ENCODE measurements at regions not wholly inside any gene's neighbourhood (a gene's known extent, or its start where the extent isn't known, plus 50 kb on each side); places are given as distances from the start of the nearest gene placed in this dataset.

GRCh38 chr10:133026726-133027395 is 60.9 kb upstream of the ADGRA1 start:
- H3K4me3 ChIP-seq (ENCODE audit: low read length), result no peak overlapping the region
- H3K27me3 ChIP-seq (replicated peaks; ENCODE audit: control insufficient read depth, insufficient read depth, low read length), result peaks cover 58% of the 10 kb centered on the region
- DNase-seq (ENCODE audit: low read depth), result no peak
- H3K9ac ChIP-seq (ENCODE audit: low read length), result no peak overlapping the region
- H3K36me3 ChIP-seq (ENCODE audit: control insufficient read depth, insufficient read depth, low read length, severe bottlenecking), result no peaks in the 10 kb centered on the region
- no peaks in the 10 kb centered on the region for H3K9me3 ChIP-seq (ENCODE audit: control insufficient read depth, low read length)
- no peaks in the 10 kb centered on the region for H3K4me1 ChIP-seq (ENCODE audit: control insufficient read depth, insufficient read depth, low read length)

GRCh38 chr10:133026171-133026570 is 61.6 kb upstream of the ADGRA1 start:
- Histone ChIP-seq H3K9me3 (ENCODE audit: control insufficient read depth, low read length) (no peaks in the 10 kb centered on the region), H3K36me3 (ENCODE audit: control insufficient read depth, insufficient read depth, low read length, severe bottlenecking) (no peaks in the 10 kb centered on the region), H3K9ac (ENCODE audit: low read length) (no peak overlapping the region), H3K27me3 (replicated peaks; ENCODE audit: control insufficient read depth, insufficient read depth, low read length) (peaks cover 53% of the 10 kb centered on the region), H3K4me3 (ENCODE audit: low read length) (no peak overlapping the region), H3K4me1 (ENCODE audit: control insufficient read depth, insufficient read depth, low read length) (no peaks in the 10 kb centered on the region)
- no peak for DNase-seq (ENCODE audit: low read depth)

GRCh38 chr10:133025558-133026090 is 62.1 kb upstream of the ADGRA1 start:
- Histone ChIP-seq H3K4me3 (ENCODE audit: low read length) (no peak overlapping the region), H3K9me3 (ENCODE audit: control insufficient read depth, low read length) (no peaks in the 10 kb centered on the region), H3K36me3 (ENCODE audit: control insufficient read depth, insufficient read depth, low read length, severe bottlenecking) (no peaks in the 10 kb centered on the region), H3K27me3 (replicated peaks; ENCODE audit: control insufficient read depth, insufficient read depth, low read length) (peaks cover 48% of the 10 kb centered on the region), H3K4me1 (ENCODE audit: control insufficient read depth, insufficient read depth, low read length) (no peaks in the 10 kb centered on the region), H3K9ac (ENCODE audit: low read length) (no peak overlapping the region)
- no peak for DNase-seq (ENCODE audit: low read depth)

- Histone ChIP-seq H3K36me3 (ENCODE audit: control insufficient read depth, insufficient read depth, low read length, severe bottlenecking) (no peaks in the 10 kb centered on the region), H3K9me3 (ENCODE audit: control insufficient read depth, low read length) (no peaks in the 10 kb centered on the region), H3K4me3 (ENCODE audit: low read length) (no peak overlapping the region), H3K27me3 (replicated peaks; ENCODE audit: control insufficient read depth, insufficient read depth, low read length) (peaks cover 48% of the 10 kb centered on the region), H3K9ac (ENCODE audit: low read length) (no peak overlapping the region), H3K4me1 (ENCODE audit: control insufficient read depth, insufficient read depth, low read length) (no peaks in the 10 kb centered on the region)
- no peak for DNase-seq (ENCODE audit: low read depth)
These were observed 62.8 kb upstream of the ADGRA1 start for GRCh38 chr10:133024704-133025557.

GRCh38 chr10:133023216-133023843 is 64.4 kb upstream of the ADGRA1 start:
- Histone ChIP-seq H3K36me3 (ENCODE audit: control insufficient read depth, insufficient read depth, low read length, severe bottlenecking) (no peaks in the 10 kb centered on the region), H3K4me1 (ENCODE audit: control insufficient read depth, insufficient read depth, low read length) (no peaks in the 10 kb centered on the region), H3K9ac (ENCODE audit: low read length) (no peak overlapping the region), H3K27me3 (replicated peaks; ENCODE audit: control insufficient read depth, insufficient read depth, low read length) (peaks cover 38% of the 10 kb centered on the region), H3K9me3 (ENCODE audit: control insufficient read depth, low read length) (no peaks in the 10 kb centered on the region), H3K4me3 (ENCODE audit: low read length) (no peak overlapping the region)
- no peak for DNase-seq (ENCODE audit: low read depth)

- H3K9ac ChIP-seq (ENCODE audit: low read length), result no peak overlapping the region
- peak overlapping the region; percentile 44 for H3K4me3 ChIP-seq (ENCODE audit: low read length)
- H3K9me3 ChIP-seq (ENCODE audit: control insufficient read depth, low read length), result no peaks in the 10 kb centered on the region
- no peaks in the 10 kb centered on the region for H3K4me1 ChIP-seq (ENCODE audit: control insufficient read depth, insufficient read depth, low read length)
- DNase-seq (ENCODE audit: low read depth), result peak; percentile 4
- H3K27me3 ChIP-seq (replicated peaks; ENCODE audit: control insufficient read depth, insufficient read depth, low read length), result peaks cover 36% of the 10 kb centered on the region
- H3K36me3 ChIP-seq (ENCODE audit: control insufficient read depth, insufficient read depth, low read length, severe bottlenecking), result no peaks in the 10 kb centered on the region
These were observed 65.0 kb upstream of the ADGRA1 start for GRCh38 chr10:133022776-133023100.

GRCh38 chr10:133021963-133022775 is 65.6 kb upstream of the ADGRA1 start:
- no peaks in the 10 kb centered on the region for H3K9me3 ChIP-seq (ENCODE audit: control insufficient read depth, low read length)
- no peaks in the 10 kb centered on the region for H3K36me3 ChIP-seq (ENCODE audit: control insufficient read depth, insufficient read depth, low read length, severe bottlenecking)
- H3K4me1 ChIP-seq (ENCODE audit: control insufficient read depth, insufficient read depth, low read length), result no peaks in the 10 kb centered on the region
- H3K9ac ChIP-seq (ENCODE audit: low read length), result no peak overlapping the region
- H3K27me3 ChIP-seq (replicated peaks; ENCODE audit: control insufficient read depth, insufficient read depth, low read length), result peaks cover 31% of the 10 kb centered on the region
- H3K4me3 ChIP-seq (ENCODE audit: low read length), result peak overlapping the region; percentile 44
- DNase-seq (ENCODE audit: low read depth), result no peak

GRCh38 chr10:133021116-133021962 is 66.4 kb upstream of the ADGRA1 start:
- H3K36me3 ChIP-seq (ENCODE audit: control insufficient read depth, insufficient read depth, low read length, severe bottlenecking), result no peaks in the 10 kb centered on the region
- peaks cover 28% of the 10 kb centered on the region for H3K27me3 ChIP-seq (replicated peaks; ENCODE audit: control insufficient read depth, insufficient read depth, low read length)
- H3K4me3 ChIP-seq (ENCODE audit: low read length), result no peak overlapping the region
- no peaks in the 10 kb centered on the region for H3K4me1 ChIP-seq (ENCODE audit: control insufficient read depth, insufficient read depth, low read length)
- H3K9me3 ChIP-seq (ENCODE audit: control insufficient read depth, low read length), result no peaks in the 10 kb centered on the region
- H3K9ac ChIP-seq (ENCODE audit: low read length), result no peak overlapping the region
- no peak for DNase-seq (ENCODE audit: low read depth)

- DNase-seq (ENCODE audit: low read depth), result no peak
- no peaks in the 10 kb centered on the region for H3K4me1 ChIP-seq (ENCODE audit: control insufficient read depth, insufficient read depth, low read length)
- H3K36me3 ChIP-seq (ENCODE audit: control insufficient read depth, insufficient read depth, low read length, severe bottlenecking), result no peaks in the 10 kb centered on the region
- H3K9me3 ChIP-seq (ENCODE audit: control insufficient read depth, low read length), result no peaks in the 10 kb centered on the region
- H3K9ac ChIP-seq (ENCODE audit: low read length), result no peak overlapping the region
- peaks cover 25% of the 10 kb centered on the region for H3K27me3 ChIP-seq (replicated peaks; ENCODE audit: control insufficient read depth, insufficient read depth, low read length)
- H3K4me3 ChIP-seq (ENCODE audit: low read length), result no peak overlapping the region
These were observed 67.4 kb upstream of the ADGRA1 start for GRCh38 chr10:133020193-133020817.

- H3K36me3 ChIP-seq (ENCODE audit: control insufficient read depth, insufficient read depth, low read length, severe bottlenecking), result no peaks in the 10 kb centered on the region
- no peak overlapping the region for H3K9ac ChIP-seq (ENCODE audit: low read length)
- no peak for DNase-seq (ENCODE audit: low read depth)
- no peaks in the 10 kb centered on the region for H3K9me3 ChIP-seq (ENCODE audit: control insufficient read depth, low read length)
- no peak overlapping the region for H3K4me3 ChIP-seq (ENCODE audit: low read length)
- peaks cover 18% of the 10 kb centered on the region for H3K27me3 ChIP-seq (replicated peaks; ENCODE audit: control insufficient read depth, insufficient read depth, low read length)
- H3K4me1 ChIP-seq (ENCODE audit: control insufficient read depth, insufficient read depth, low read length), result no peaks in the 10 kb centered on the region
These were observed 68.1 kb upstream of the ADGRA1 start for GRCh38 chr10:133019651-133020050.
